ENCODE measurements at regions not wholly inside any gene's neighbourhood (a gene's known extent, or its start where the extent isn't known, plus 50 kb on each side); places are given as distances from the start of the nearest gene placed in this dataset.

DNA sequence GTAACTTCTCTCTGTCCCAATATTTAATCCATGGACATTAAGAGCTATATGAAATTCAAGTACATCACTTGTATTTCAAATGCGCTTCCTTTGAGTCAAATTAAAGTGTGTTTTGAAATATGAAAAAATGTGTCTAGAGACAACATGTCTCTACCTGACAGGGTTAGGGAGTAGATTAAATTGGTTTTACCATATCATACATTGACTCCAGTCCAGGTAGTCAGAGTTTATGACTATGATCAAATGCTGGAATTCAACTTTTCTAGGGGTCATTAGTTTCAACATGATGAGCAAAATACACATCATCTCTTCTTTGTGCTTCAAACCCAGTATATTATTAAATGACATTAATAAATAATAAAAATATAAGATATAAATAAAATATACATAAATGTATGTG, 259.2 kb downstream of the CDH10 start:
- Mint-ChIP-seq H3K27me3 (ENCODE audit: low read depth) (no peaks in the 10 kb centered on the region), H3K36me3 (ENCODE audit: low read depth) (no peaks in the 10 kb centered on the region), H3K4me1 (ENCODE audit: low read depth) (no peaks in the 10 kb centered on the region), H3K4me3 (no peak overlapping the region), H3K27ac (no peak overlapping the region), H3K9me3 (peaks cover 10% of the 10 kb centered on the region)

DNA sequence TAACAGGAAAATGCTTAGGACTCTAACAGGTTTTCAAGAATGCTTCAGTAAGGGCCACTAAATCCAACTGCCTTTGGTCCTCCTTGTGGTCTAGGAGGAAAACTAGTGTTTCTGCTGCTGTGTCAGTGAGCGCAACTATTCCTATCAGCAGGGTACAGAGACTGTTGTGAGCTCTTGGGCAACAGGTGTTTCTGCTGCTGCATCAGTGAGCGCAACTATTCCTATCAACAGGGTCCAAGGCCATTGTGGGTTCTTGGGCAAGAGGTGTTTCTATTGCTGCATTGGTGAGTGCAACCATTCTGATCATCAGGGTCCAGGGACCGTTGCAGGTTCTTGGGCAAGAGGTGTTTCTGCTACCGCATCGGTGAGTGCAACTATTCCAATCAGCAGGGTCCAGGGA, 256.3 kb downstream of the CDH10 start:
- Mint-ChIP-seq H3K36me3 (ENCODE audit: low read depth) (no peaks in the 10 kb centered on the region), H3K4me1 (ENCODE audit: low read depth) (no peaks in the 10 kb centered on the region), H3K27me3 (ENCODE audit: low read depth) (no peaks in the 10 kb centered on the region), H3K4me3 (no peak overlapping the region), H3K9me3 (peaks cover 20% of the 10 kb centered on the region), H3K27ac (no peak overlapping the region)

DNA sequence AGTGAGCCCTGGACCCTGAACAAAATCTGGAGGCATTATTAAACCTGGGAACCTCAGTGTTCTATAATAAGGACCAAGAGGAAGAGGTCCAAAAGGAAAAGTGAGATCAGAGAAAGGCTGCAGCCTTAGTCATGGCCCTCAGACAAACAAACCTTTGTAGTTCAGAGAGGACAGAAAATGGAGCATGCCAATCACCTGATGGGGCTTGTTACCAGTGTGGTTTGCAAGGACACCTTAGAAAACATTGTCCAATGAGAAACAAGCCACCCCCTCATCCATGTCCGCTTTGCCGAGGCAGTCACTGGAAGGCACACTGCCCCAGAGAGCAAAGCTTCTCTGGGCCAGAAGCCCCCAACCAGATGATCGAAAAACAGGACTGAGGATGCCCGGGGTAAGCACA, 254.8 kb downstream of the CDH10 start:
- no peaks in the 10 kb centered on the region for H3K4me1 Mint-ChIP-seq (ENCODE audit: low read depth)
- no peaks in the 10 kb centered on the region for H3K36me3 Mint-ChIP-seq (ENCODE audit: low read depth)
- peaks cover 24% of the 10 kb centered on the region for H3K9me3 Mint-ChIP-seq
- no peaks in the 10 kb centered on the region for H3K27me3 Mint-ChIP-seq (ENCODE audit: low read depth)
- H3K27ac Mint-ChIP-seq, result no peak overlapping the region
- no peak overlapping the region for H3K4me3 Mint-ChIP-seq

DNA sequence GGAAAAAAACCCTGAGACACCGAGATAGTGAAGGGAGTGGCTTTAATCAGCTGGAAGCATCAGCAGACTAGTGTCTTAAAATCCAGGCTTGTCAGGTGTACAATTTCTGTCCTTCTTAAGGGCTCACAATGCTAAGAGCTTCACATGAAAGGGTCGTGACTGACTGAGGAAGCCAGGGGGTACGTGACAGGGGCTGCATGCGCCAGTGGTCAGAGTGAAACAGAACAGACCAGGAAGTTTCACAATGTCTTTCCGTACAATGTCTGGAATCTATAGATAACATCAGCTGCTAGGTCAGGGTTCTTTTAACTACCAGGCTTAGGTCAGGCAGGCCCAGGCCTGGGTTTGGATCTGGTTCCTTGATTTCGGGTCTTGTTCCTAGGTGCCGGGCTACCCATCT, 253.0 kb downstream of the CDH10 start:
- H3K4me1 Mint-ChIP-seq (ENCODE audit: low read depth), result no peaks in the 10 kb centered on the region
- H3K27ac Mint-ChIP-seq, result no peak overlapping the region
- H3K27me3 Mint-ChIP-seq (ENCODE audit: low read depth), result no peaks in the 10 kb centered on the region
- no peak overlapping the region for H3K4me3 Mint-ChIP-seq
- H3K9me3 Mint-ChIP-seq, result peaks cover 31% of the 10 kb centered on the region
- no peaks in the 10 kb centered on the region for H3K36me3 Mint-ChIP-seq (ENCODE audit: low read depth)

DNA sequence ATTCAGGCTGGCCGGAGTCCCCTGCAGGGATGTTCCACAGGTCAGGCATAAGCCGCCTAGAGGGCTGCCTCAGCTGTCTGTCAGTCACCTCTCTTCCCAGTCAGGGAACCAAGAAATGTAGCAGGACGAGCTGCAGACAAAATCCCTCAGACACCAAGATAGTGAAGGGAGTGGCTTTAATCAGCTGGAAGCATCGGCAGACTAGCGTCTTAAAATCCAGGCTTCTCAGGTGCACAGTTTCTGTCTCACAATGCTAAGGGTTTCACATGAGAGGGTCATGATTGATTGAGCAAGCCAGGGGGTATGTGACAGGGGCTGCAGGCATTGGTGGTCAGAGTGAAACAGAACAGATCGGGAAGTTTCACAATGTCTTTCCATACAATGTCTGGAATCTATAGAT, 247.2 kb downstream of the CDH10 start:
- H3K4me3 Mint-ChIP-seq, result no peak overlapping the region
- peaks cover 41% of the 10 kb centered on the region for H3K9me3 Mint-ChIP-seq
- H3K36me3 Mint-ChIP-seq (ENCODE audit: low read depth), result no peaks in the 10 kb centered on the region
- H3K27ac Mint-ChIP-seq, result no peak overlapping the region
- H3K4me1 Mint-ChIP-seq (ENCODE audit: low read depth), result no peaks in the 10 kb centered on the region
- no peaks in the 10 kb centered on the region for H3K27me3 Mint-ChIP-seq (ENCODE audit: low read depth)

DNA sequence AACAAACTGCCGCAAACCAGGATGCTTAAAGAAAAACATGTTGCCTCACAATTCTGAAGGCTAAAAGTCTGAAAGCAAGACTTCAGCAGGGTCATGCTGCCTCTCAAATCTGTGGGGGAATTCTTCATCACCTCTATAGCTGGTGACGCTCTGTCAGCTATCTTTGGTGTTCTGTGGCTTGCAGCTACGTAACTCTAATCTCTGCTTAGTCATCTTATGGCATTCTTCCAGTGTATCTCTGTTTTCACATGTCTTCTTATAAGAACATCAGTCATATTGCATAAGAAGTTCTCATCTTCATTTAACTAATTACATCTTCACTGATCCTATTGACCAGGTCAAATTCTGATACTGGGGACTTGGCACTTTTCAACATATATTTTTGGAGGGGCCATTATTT, 243.0 kb downstream of the CDH10 start:
- H3K36me3 Mint-ChIP-seq (ENCODE audit: low read depth), result no peaks in the 10 kb centered on the region
- H3K27me3 Mint-ChIP-seq (ENCODE audit: low read depth), result no peaks in the 10 kb centered on the region
- H3K27ac Mint-ChIP-seq, result no peak overlapping the region
- H3K9me3 Mint-ChIP-seq, result peaks cover 33% of the 10 kb centered on the region
- H3K4me1 Mint-ChIP-seq (ENCODE audit: low read depth), result no peaks in the 10 kb centered on the region
- no peak overlapping the region for H3K4me3 Mint-ChIP-seq

DNA sequence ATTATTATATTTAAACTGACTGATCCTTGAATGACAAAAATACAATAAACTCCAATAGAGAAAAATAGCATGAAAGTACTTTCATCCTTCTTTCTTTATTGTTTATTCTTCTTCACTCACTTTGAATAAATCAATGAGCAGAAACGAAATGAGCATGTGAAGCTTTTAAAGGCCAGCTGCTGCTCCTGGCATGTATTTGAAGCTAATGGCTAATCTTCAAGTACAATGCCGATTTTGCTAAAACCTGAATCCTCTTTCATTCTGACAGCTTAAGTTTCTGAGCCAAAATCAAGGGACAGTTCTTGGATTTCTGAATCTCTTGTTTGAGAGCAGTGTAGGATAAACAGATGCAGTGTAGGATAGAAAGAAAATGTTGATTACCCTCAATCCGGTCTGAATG, 237.3 kb downstream of the CDH10 start:
- H3K4me1 Mint-ChIP-seq (ENCODE audit: low read depth), result no peaks in the 10 kb centered on the region
- H3K27ac Mint-ChIP-seq, result no peak overlapping the region
- no peaks in the 10 kb centered on the region for H3K27me3 Mint-ChIP-seq (ENCODE audit: low read depth)
- H3K4me3 Mint-ChIP-seq, result no peak overlapping the region
- no peaks in the 10 kb centered on the region for H3K36me3 Mint-ChIP-seq (ENCODE audit: low read depth)
- H3K9me3 Mint-ChIP-seq, result peaks cover 11% of the 10 kb centered on the region

DNA sequence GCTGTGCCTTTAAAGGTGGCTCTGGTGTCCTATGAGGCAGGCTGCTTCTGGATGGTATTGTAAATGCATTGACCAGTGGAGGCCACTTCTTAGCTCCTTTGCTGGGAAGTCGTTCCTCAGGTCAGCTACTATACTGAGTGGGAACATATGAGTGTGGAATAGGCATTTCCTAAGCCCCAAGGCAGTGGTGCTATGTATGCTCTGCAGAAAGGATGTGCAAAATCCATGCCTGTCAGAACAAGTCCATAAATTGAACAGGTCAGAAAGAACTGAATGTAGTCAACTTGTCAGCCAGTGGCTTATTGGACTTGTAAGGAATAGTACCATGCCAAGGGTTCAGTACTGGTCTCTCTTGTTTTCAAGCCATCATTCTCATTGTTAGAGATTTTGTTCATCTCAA, 216.4 kb downstream of the CDH10 start:
- H3K36me3 Mint-ChIP-seq (ENCODE audit: low read depth), result no peaks in the 10 kb centered on the region
- no peaks in the 10 kb centered on the region for H3K27me3 Mint-ChIP-seq (ENCODE audit: low read depth)
- peaks cover 21% of the 10 kb centered on the region for H3K9me3 Mint-ChIP-seq
- no peak overlapping the region for H3K4me3 Mint-ChIP-seq
- H3K27ac Mint-ChIP-seq, result no peak overlapping the region
- H3K4me1 Mint-ChIP-seq (ENCODE audit: low read depth), result no peaks in the 10 kb centered on the region

DNA sequence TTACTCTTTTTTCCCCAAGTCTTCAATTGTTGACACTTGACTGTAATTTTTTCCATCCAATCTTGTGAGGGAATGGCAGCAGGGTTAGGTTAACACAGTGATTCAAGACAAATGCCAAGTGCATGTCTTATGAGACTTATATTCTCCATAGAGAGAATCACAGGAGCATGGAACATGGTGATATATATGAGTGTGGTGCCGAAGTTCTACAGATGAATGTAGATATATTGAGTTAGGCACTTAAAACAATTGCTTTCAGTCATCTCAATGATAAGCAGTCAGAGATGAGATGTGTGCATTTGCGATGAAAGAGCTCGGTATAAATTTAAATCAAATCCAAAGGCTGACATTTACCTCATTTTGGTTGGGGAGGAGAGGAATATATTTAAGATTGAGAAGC, 211.2 kb downstream of the CDH10 start:
- H3K4me3 Mint-ChIP-seq, result no peak overlapping the region
- H3K4me1 Mint-ChIP-seq (ENCODE audit: low read depth), result no peaks in the 10 kb centered on the region
- H3K27me3 Mint-ChIP-seq (ENCODE audit: low read depth), result no peaks in the 10 kb centered on the region
- no peak overlapping the region for H3K27ac Mint-ChIP-seq
- peaks cover 32% of the 10 kb centered on the region for H3K9me3 Mint-ChIP-seq
- H3K36me3 Mint-ChIP-seq (ENCODE audit: low read depth), result no peaks in the 10 kb centered on the region
